Panc1 (cell line): ENCODE measurements at regions not wholly inside any gene's neighbourhood (a gene's known extent, or its start where the extent isn't known, plus 50 kb on each side); places are given as distances from the start of the nearest gene placed in this dataset.

Experiments used
- ATAC-seq: fragments of 200-7000 bp; cut with Tn5 transposase; 2 replicates; pipeline ENCODE4 v1.9.1; 2020; ENCODE audit warnings: mild to moderate bottlenecking, moderate library complexity
- BruUV-seq: library from RNA; stranded (reverse); fragments of 400-500 nt; replicated peaks from 2 replicates; lab custom pipeline; 2021; lab: Mats Ljungman, UMichigan
- CTCF ChIA-PET: fragments of 300-600 bp; sonication (Branson Sonifier 250); formaldehyde crosslinking; loops from one replicate; lab custom pipeline; 2022; ENCODE audit warnings: antibody characterized with exemption; lab: Charles Lee
- POLR2A ChIA-PET: fragments of 300-600 bp; sonication (Branson Sonifier 250); formaldehyde crosslinking; loops from one replicate; lab custom pipeline; 2022; ENCODE audit warnings: antibody characterized with exemption; lab: Charles Lee
- DNase-seq: peaks from one replicate; pipeline ENCODE4 v3.0.0-alpha.2; 2010; ENCODE audit warnings: low read depth, low spot score
- H3K27ac ChIP-seq: 2 replicates; pipeline ENCODE4 v1.5.1; 2011; ENCODE audit warnings: mild to moderate bottlenecking, low read length, inconsistent platforms
- H3K27me3 ChIP-seq: fragments of 200-500 bp; sonication (Bioruptor generic); 2 replicates; pipeline ENCODE4 v1.6.0; 2014; ENCODE audit warnings: low read length, inconsistent platforms; ENCODE audit not compliant: control insufficient read depth, insufficient read depth
- H3K36me3 ChIP-seq: fragments of 200-500 bp; sonication (Bioruptor generic); 2 replicates; pipeline ENCODE4 v1.5.1; 2014; ENCODE audit warnings: inconsistent platforms, mild to moderate bottlenecking, low read length, moderate library complexity; ENCODE audit not compliant: control insufficient read depth, insufficient read depth
- H3K4me1 ChIP-seq: 2 replicates; pipeline ENCODE4 v1.5.1; 2011; ENCODE audit warnings: inconsistent platforms, mild to moderate bottlenecking, low read length, moderate library complexity; ENCODE audit not compliant: control insufficient read depth, insufficient read depth
- H3K4me3 ChIP-seq, 2 experiments: 2 replicates each; pipeline ENCODE4 v1.5.1; 2011 to 2012; ENCODE audit warnings: low read depth in 2 of 2, low read length in 2 of 2, mild to moderate bottlenecking in 2 of 2, inconsistent platforms in 1 of 2, moderate library complexity in 1 of 2
- H3K9me3 ChIP-seq: fragments of 200-500 bp; sonication (Bioruptor generic); 2 replicates; pipeline ENCODE4 v1.5.1; 2014; ENCODE audit warnings: low read depth, mild to moderate bottlenecking, inconsistent platforms, low read length, moderate library complexity; ENCODE audit not compliant: control insufficient read depth, insufficient read depth
- POLR2AphosphoS5 ChIP-seq: IDR thresholded peaks from 2 replicates; pipeline ENCODE4 v1.6.1; 2012; ENCODE audit warnings: mild to moderate bottlenecking, low read depth, low read length, moderate library complexity
- SIN3A ChIP-seq: IDR thresholded peaks from 2 replicates; pipeline ENCODE4 v1.6.1; 2012; ENCODE audit warnings: low read depth, mild to moderate bottlenecking, low read length, moderate library complexity, borderline replicate concordance; ENCODE audit not compliant: insufficient read depth
- TCF7L2 ChIP-seq: IDR thresholded peaks from 2 replicates; pipeline ENCODE4 v1.6.1; 2011; ENCODE audit warnings: mild to moderate bottlenecking, low read depth, low read length, inconsistent platforms
- in situ Hi-C: cut with HindIII; loops from 2 replicates; pipeline ENCODE4 v1.10.0; 2016; ENCODE audit warnings: low sequenced_read_pairs, low pct_unique_long_range_greater_than_20kb
- intact Hi-C: fragments of 100-400 bp; cut with micrococcal nuclease; formaldehyde crosslinking; loops from one replicate; pipeline ENCODE4 v1.10.0; 2022; ENCODE audit not compliant: unreplicated experiment
- TF ChIP-seq, protein P1 (sequence below): fragments of 450-650 bp; IDR thresholded peaks from 2 replicates; pipeline ENCODE4 v1.5.1; 2017; ENCODE audit warnings: mild to moderate bottlenecking
- TF ChIP-seq, protein P2 (sequence below), 2 experiments: IDR thresholded peaks; 2 replicates each; pipeline ENCODE4 v1.6.1; 2011 to 2012; ENCODE audit warnings: low read depth in 2 of 2, control low read depth in 1 of 2, low read length in 1 of 2, mild to moderate bottlenecking in 1 of 2, moderate library complexity in 1 of 2; ENCODE audit not compliant: insufficient read depth in 1 of 2

DNA sequence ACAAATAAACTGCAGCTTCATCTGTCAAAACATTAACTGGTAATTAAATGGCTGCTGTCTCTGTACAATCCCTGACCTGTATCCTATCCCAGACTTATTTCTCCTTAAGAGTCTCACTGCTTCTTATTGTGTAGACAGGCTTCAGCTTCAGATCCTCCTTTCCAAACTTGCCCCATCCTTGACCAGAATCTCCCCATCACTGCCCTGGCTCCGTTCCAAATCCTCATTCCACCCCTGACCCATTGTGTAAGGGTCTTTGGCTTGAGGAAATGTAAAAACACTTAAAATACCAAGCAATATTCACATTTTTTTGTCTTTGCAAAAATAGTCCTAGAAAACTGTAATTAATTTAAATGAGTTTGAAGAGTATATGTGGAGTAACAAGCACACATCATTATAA lies 152.6 kb upstream of the VEGFC start:
- in situ Hi-C loops: no loop called here
- ChIA-PET POLR2A (no interaction called here), CTCF (no interaction called here)

DNA sequence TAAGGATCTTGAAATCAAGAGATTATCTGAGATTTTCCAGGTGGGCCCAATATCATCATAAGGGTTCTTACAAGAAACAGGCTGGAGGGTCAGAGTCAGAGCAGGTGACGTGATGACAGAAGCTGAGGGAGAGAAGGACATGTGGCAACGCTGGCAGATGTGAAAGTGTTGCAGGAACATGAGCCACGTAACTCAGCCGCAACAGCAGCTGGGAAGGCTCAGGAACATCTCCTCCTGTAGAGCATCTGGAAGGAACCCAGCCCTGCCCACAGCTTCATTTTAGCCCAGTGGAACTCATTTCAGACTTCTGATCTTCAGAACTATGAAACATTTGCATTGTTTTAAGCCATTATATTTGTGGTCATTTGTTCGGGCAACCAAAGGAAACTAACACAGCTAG lies 156.3 kb upstream of the VEGFC start:
- ChIA-PET CTCF (no interaction called here), POLR2A (no interaction called here)
- Histone ChIP-seq H3K27ac (no peak overlapping the region), H3K9me3 (0 out of 2 replicates have a peak, but pooled peaks cover under 1% of the 10 kb centered on the region), H3K4me1 (no peaks in the 10 kb centered on the region), H3K36me3 (no peaks in the 10 kb centered on the region), H3K27me3 (no peaks in the 10 kb centered on the region), H3K4me3 (no peak overlapping the region)
- in situ Hi-C loops (no loop called here), intact Hi-C loops (no loop called here)
- BruUV-seq: no TSS peak
- ATAC-seq: no peak
- TF ChIP-seq SIN3A (no peak), TCF7L2 (no peak), POLR2AphosphoS5 (no peak)
- TF ChIP-seq, protein P1, sequence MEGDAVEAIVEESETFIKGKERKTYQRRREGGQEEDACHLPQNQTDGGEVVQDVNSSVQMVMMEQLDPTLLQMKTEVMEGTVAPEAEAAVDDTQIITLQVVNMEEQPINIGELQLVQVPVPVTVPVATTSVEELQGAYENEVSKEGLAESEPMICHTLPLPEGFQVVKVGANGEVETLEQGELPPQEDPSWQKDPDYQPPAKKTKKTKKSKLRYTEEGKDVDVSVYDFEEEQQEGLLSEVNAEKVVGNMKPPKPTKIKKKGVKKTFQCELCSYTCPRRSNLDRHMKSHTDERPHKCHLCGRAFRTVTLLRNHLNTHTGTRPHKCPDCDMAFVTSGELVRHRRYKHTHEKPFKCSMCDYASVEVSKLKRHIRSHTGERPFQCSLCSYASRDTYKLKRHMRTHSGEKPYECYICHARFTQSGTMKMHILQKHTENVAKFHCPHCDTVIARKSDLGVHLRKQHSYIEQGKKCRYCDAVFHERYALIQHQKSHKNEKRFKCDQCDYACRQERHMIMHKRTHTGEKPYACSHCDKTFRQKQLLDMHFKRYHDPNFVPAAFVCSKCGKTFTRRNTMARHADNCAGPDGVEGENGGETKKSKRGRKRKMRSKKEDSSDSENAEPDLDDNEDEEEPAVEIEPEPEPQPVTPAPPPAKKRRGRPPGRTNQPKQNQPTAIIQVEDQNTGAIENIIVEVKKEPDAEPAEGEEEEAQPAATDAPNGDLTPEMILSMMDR: no peak
- TF ChIP-seq, protein P2, sequence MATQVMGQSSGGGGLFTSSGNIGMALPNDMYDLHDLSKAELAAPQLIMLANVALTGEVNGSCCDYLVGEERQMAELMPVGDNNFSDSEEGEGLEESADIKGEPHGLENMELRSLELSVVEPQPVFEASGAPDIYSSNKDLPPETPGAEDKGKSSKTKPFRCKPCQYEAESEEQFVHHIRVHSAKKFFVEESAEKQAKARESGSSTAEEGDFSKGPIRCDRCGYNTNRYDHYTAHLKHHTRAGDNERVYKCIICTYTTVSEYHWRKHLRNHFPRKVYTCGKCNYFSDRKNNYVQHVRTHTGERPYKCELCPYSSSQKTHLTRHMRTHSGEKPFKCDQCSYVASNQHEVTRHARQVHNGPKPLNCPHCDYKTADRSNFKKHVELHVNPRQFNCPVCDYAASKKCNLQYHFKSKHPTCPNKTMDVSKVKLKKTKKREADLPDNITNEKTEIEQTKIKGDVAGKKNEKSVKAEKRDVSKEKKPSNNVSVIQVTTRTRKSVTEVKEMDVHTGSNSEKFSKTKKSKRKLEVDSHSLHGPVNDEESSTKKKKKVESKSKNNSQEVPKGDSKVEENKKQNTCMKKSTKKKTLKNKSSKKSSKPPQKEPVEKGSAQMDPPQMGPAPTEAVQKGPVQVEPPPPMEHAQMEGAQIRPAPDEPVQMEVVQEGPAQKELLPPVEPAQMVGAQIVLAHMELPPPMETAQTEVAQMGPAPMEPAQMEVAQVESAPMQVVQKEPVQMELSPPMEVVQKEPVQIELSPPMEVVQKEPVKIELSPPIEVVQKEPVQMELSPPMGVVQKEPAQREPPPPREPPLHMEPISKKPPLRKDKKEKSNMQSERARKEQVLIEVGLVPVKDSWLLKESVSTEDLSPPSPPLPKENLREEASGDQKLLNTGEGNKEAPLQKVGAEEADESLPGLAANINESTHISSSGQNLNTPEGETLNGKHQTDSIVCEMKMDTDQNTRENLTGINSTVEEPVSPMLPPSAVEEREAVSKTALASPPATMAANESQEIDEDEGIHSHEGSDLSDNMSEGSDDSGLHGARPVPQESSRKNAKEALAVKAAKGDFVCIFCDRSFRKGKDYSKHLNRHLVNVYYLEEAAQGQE (IDR thresholded peaks at IDR 0.05; ENCODE audit: insufficient read depth in 1 of 2, low read depth in 2 of 2, low read length in 1 of 2): no peak
- no peak for DNase-seq

More for the DNA sequence above, 152.6 kb upstream of the VEGFC start:
- BruUV-seq: no TSS peak
- Histone ChIP-seq H3K9me3 (no peaks in the 10 kb centered on the region), H3K27ac (no peak overlapping the region), H3K4me1 (no peaks in the 10 kb centered on the region), H3K4me3 (no peak overlapping the region), H3K27me3 (no peaks in the 10 kb centered on the region), H3K36me3 (no peaks in the 10 kb centered on the region)
- DNase-seq (no peak), ATAC-seq (no peak)
- TF ChIP-seq, protein P2 (IDR thresholded peaks at IDR 0.05; ENCODE audit: insufficient read depth in 1 of 2, low read depth in 2 of 2, low read length in 1 of 2): no peak
- no peak for TF ChIP-seq TCF7L2
- TF ChIP-seq, protein P1: no peak
- TF ChIP-seq POLR2AphosphoS5: no peak
- no peak for TF ChIP-seq SIN3A
- intact Hi-C loops: no loop called here
